NOMO-1 treated with dmso at 0.1 percent for 144 hours (cell line): ENCODE measurements at regions not wholly inside any gene's neighbourhood (a gene's known extent, or its start where the extent isn't known, plus 50 kb on each side); places are given as distances from the start of the nearest gene placed in this dataset.
"Not testable (repeated sequence)": the region's sequence is repeated elsewhere in the genome, so short reads cannot be mapped to it uniquely, and the experiment has no call there.

ENCODE experiments used
- DNase-seq: peaks from one replicate; lab custom pipeline; 2025; ENCODE audit not compliant: unreplicated experiment; lab: John Stamatoyannopoulos, UW

DNA sequence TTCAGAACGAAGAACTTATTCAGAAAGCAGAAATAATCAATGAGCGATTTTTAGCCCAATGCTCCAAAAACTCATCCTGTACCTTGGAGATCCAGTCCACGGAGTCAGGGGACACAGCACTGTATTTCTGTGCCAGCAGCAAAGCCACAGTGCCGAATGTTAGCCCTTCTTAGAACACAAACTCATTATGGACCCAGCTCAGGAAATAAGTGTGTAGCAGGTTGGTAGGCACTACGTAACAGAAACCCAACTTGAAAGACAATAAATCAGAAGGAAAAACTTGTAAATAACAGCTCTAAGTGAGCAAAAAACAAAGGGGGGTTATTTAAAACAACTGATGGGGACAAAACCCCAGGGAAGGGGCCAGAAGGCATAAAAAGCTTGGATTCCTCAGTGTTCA is 112.0 kb upstream of the PRSS1 start:
- no peak for DNase-seq

DNA sequence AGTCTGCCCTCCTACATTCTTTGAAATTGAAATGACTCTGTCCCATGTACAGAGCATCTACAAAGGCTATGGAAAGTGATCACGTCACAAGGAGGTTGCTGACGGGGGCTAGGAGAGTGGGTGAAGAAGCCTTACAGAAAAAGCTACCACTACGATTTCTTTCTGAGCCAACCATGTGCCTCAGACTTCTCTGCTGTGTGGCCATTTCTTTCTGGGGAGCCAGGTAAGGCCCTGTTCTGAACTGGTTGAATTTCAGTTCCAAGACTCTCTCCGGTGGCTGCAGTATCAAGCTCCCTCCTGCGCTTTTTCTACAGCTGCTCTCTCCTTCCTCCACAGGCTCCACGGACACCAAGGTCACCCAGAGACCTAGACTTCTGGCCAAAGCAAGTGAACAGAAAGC is 112.5 kb upstream of the PRSS1 start:
- DNase-seq = no peak

DNA sequence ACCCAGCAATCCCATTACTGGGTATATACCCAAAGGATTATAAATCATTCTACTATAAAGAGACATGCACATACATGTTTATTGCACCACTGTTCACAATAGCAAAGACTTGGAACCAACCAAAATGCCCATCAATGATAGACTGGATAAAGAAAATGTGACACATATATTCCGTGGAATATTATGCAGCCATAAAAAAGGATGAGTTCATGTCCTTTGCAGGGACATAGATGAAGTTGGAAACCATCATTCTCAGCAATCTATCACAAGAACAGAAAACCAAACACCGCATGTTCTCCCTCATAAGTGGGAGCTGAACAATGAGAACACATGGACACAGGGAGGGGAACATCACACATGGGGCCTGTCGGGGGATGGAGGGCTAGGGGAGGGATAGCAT is 113.2 kb upstream of the PRSS1 start:
- DNase-seq = not testable (repeated sequence)

DNA sequence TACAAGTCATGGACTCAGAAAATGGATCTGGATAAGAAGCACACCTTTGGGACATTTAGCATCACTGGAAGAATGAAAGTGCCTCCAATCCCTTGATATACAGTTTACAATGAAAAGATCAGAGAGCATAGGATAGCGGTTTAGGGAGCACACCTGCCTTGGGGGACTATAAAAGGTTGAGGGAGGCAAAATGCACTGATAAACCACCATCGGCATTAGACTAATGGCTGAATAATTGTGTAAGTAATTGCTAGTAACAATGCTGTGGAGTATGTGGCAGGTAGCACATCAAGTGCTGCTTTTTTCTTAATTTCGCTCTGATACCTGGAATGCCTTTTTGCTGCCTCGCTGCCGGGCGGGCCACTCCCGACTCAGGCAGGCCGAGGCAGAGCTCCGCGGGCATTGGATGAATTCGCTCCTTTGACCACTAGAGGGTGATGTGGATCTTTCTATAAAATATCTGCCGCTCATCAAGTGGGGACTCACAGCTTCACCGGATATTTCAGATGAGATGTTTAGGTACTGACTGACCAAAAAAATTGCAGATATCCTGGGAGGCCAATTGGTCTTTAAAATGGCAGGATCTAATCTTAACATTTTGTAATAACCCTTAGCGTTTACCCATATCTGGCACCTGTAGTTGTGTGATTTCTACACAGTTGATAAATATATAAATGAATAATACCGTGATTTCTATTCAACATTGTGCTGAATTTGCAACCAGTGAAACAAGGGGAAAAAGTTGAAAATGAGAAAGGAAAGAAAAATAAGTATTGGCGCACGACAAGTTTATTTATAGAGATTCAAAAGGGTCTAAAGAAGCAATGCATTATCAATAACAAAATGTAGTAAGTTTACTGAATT is 116.8 kb upstream of the PRSS1 start:
- DNase-seq = peak; percentile 1

DNA sequence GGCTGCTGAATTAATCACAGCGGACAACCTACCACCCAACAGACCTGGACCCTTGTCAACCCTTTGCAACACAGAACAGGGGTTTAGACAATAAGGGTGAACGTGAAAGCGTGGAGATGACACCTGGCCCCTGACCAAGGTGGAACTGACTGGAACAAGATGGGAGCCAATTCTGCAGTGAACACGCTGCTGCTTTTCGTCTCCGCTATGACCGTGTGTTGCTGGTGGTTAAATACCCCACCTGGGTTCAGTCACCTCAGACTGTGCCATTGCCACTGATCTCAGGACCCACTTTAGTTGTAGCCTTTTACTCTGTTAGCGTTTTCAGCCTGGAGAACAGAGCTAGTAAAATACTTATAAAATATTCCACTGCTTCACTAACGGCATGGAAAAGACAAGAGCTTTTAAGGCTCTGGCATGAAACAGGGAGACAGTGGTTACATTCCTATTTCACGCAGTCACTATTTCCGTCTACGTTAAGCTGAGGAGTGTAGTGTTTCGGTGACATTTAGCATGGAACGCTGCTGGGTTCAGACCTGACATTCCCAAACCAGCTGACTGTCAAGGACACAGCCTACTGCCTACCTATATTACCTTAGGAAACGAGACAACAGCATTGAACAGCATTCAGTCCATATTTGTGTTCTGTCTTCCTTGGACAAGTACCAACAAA is 119.5 kb upstream of the PRSS1 start:
- no peak for DNase-seq

GRCh38 chr7:142628945-142629344 is 120.3 kb upstream of the PRSS1 start:
- DNase-seq = no peak

GRCh38 chr7:142627223-142627622 is 122.0 kb upstream of the PRSS1 start:
- DNase-seq = not testable (repeated sequence)

DNA sequence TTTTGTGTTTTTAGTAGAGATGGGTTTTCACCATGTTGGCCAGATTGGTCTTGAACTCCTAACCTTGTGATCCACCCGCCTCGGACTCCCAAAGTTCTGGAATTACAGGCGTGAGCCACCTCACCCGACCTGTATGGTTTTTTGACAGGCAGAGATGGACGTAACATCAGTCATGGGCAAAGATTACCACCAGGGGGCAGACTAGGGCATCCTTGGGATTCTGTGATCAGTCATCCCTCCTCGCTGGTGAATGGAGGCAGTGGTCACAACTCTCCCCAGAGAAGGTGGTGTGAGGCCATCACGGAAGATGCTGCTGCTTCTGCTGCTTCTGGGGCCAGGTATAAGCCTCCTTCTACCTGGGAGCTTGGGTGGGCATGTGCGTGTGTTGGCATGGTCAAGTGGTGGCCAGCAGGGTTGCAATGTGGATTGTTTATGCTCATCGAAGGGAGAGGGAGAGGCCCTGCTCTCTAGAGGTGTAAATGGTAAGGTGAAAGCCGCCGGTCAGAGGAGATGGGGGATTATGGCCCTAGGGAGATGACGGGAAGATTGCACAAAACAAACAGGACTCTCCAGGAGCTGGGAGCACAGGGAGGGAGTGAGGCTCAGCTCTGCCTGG is 122.7 kb upstream of the PRSS1 start:
- DNase-seq = no peak

DNA sequence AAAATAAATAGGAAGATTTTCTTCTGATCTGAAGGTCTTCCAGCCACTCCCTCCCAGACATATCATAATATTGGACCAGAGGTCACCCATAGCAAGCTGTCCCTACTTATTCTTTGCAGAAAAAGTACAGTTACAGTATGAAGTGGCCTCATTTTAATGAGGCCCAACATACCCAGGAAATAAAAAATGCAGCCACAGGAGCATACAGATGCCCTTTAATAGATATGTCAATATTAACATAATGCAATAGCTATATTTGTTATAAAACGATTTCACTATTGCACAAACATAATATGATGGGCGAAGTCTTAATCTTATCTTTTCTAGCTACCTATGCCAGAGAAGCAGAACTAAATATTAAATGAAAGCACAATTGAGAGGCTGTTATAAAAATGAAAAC is 124.1 kb upstream of the PRSS1 start:
- DNase-seq = not testable (repeated sequence)

DNA sequence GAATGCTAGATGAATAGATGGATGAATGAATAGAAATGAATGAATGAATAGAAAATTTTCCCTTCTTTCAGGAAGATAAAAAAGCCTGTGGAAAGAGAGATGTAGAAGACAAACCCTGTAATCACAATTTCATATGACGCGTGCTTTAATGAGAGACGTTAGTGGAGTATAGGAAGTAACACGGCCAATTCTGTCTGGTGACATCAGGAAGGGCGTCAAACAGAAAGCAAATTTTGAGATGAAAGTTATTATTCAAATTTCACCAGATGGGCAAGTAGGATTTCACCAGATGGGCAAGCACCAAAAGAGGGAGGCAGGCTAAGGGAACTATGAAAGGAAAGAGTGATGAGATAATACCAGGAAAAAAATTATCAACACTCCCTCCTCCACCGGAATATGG is 128.9 kb upstream of the PRSS1 start:
- DNase-seq = no peak

GRCh38 chr7:142618655-142619351 is 130.5 kb upstream of the PRSS1 start:
- DNase-seq = no peak

DNA sequence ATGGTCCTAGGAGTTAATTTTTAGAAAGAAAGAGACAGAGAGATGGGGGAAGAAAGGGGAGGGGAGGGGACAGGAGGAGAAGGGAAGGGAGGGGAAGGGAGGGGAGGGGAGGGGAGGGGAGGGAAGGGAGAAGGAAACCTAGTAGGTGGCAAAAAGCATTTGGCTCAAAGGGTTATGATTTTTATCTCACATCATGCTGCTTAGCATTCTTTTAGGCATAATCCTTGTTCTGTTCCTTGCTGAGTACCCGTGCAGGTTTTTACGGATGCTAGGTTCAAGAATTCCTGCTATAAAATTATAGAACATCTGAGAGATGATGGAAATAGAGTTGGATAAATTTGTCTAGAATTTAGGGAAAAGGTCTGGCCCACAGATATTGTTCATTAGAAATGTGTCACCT is 132.4 kb upstream of the PRSS1 start:
- no peak for DNase-seq

- no peak for DNase-seq
These were observed 133.1 kb upstream of the PRSS1 start for GRCh38 chr7:142616121-142616643.

DNA sequence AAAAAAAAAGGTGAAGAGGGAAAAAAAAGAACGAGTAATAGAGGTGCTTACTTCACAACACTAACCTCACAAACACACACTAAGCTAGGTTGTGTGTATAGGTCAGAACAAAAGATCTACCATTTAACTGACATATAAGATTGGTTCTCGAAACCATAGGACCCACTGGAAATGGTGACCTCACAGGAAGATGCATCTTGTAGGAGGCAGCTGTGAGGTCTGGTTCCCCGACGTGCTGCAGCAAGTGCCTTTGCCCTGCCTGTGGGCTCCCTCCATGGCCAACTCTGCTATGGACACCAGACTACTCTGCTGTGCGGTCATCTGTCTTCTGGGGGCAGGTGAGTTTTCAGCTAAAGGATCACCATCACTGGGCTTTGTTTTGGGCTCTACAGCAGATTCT is 133.8 kb upstream of the PRSS1 start:
- no peak for DNase-seq

DNA sequence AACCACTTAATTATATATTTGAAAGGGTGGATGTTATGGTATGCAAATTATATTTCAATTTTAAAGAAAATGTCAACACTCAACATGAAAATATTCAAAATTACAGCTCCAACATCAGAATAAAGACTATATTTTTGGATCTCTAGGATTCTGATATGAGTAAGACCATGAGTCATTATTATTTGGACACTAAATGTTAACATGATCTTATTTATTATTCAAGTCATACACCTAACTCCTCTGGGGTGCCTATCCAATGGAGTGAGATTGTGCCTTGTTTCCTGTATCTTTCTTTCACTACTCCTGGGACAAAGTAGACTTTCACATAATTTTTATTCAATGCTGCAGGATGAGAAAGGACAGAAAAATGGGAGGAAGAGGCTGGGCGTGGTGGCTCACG is 135.2 kb upstream of the PRSS1 start:
- DNase-seq = no peak

GRCh38 chr7:142612237-142612881 is 136.9 kb upstream of the PRSS1 start:
- DNase-seq = no peak

- DNase-seq = no peak
These were observed 137.6 kb upstream of the PRSS1 start for GRCh38 chr7:142611566-142612236.

DNA sequence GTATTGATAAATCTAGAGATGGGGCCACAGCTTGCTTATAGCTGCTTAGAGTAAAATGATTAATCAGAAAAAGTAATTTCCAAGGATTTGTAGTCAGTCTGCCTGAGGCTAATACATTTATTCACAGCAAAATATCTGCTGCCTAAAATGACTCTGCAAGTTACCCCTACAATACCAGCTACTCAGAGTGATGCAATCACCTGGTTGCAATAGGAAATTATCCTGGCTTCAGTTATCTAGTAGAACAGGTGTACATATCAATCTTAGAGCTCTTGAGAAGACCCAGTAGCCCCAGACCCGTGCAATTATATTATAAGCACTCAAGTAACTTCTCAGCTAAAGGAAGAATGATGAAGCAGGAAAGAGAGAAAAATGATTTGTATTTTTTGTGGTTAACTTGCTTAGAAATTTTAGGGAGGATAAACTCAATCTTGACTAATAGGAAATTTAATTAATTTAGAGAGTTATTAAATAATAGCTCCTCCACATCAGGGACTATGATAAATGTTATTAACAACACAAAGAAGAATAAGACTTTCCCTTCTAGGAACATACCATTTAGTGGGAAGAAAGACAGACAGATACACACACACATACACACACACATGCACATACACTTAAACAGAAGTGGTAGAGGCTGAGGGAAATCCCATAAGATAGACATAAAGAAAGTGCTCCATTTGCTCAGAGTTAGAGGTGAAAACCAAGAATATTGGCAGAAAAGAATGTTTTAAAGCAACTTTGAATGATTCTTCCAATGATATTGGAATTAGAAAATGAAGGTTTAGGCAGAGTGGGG is 140.4 kb upstream of the PRSS1 start:
- DNase-seq = no peak

DNA sequence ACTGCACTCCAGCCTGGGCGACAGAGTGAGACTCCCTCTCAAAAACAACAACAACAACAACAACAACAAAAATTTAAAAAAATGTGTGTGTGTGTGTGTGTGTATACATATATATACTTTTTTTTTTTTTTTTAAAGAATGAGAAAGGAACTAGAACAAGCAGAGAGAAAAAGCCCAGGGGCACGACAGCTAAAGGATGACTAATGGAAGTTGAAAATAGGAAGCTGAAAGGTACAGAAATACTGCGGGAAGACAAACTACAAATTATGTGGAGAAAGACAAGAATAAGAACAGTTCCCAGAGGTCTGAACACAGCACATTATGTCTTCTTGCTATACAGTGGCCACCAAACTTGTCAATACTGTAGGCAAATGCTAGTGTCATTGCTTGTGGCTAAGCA is 141.9 kb upstream of the PRSS1 start:
- no peak for DNase-seq
